Adipocyte (in vitro differentiated cells): ENCODE measurements at regions not wholly inside any gene's neighbourhood (a gene's known extent, or its start where the extent isn't known, plus 50 kb on each side); places are given as distances from the start of the nearest gene placed in this dataset.
A peak's percentile ranks its signal among the peaks of the same experiment; 100 is the strongest.

ENCODE experiments used
- DNase-seq: peaks from one replicate; pipeline ENCODE4 v3.0.0-alpha.2; 2015; ENCODE audit warnings: low read depth
- H3K27me3 ChIP-seq: replicated peaks from 2 replicates; pipeline ENCODE4 v1.7.0; 2013; ENCODE audit warnings: mild to moderate bottlenecking, low read length, moderate library complexity; ENCODE audit not compliant: control insufficient read depth, insufficient read depth
- H3K36me3 ChIP-seq: 2 replicates; pipeline ENCODE4 v1.7.0; 2013; ENCODE audit warnings: low read length, mild to moderate bottlenecking, moderate library complexity; ENCODE audit not compliant: control insufficient read depth, insufficient read depth, severe bottlenecking
- H3K4me1 ChIP-seq: 2 replicates; pipeline ENCODE4 v1.7.0; 2013; ENCODE audit warnings: mild to moderate bottlenecking, low read length, moderate library complexity; ENCODE audit not compliant: control insufficient read depth, insufficient read depth
- H3K4me3 ChIP-seq: 2 replicates; pipeline ENCODE4 v1.7.0; 2013; ENCODE audit warnings: mild to moderate bottlenecking, low read length, moderate library complexity
- H3K9ac ChIP-seq: 2 replicates; pipeline ENCODE4 v1.7.0; 2013; ENCODE audit warnings: mild to moderate bottlenecking, low read length, moderate library complexity
- H3K9me3 ChIP-seq: 2 replicates; pipeline ENCODE4 v1.7.0; 2013; ENCODE audit warnings: mild to moderate bottlenecking, low read length, moderate library complexity; ENCODE audit not compliant: control insufficient read depth

DNA sequence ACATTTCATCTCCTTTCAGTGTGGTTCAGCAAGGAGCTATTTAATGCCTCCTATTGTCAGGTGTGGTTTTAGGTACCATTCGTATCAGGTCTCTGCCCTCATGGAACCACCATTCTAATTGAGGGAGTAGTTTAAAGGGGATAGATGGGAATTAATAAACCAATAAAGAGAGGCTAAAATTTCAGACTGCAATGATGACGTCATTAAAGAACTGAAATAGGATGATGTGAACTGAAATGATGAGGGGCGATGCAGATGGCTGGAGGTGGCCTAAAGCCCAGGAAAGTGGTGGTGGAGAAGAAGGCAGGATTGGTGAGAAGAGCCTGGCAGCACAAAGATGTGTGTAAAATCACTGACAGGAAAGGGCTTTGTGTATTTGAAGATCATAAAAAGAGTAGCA lies 148.9 kb upstream of the RBFOX1 start:
- no peaks in the 10 kb centered on the region for H3K27me3 ChIP-seq
- peaks cover 3% of the 10 kb centered on the region for H3K9me3 ChIP-seq
- DNase-seq = no peak
- no peak overlapping the region for H3K4me3 ChIP-seq
- H3K36me3 ChIP-seq = no peaks in the 10 kb centered on the region
- no peak overlapping the region for H3K9ac ChIP-seq
- no peaks in the 10 kb centered on the region for H3K4me1 ChIP-seq

- Histone ChIP-seq H3K9me3 (peaks cover 12% of the 10 kb centered on the region), H3K27me3 (no peaks in the 10 kb centered on the region), H3K36me3 (no peaks in the 10 kb centered on the region), H3K9ac (no peak overlapping the region), H3K4me1 (no peaks in the 10 kb centered on the region), H3K4me3 (no peak overlapping the region)
- DNase-seq = peak; percentile 1
These were observed 150.0 kb upstream of the RBFOX1 start for GRCh38 chr16:7182510-7183109.

GRCh38 chr16:7177875-7178274 lies 154.8 kb upstream of the RBFOX1 start:
- H3K27me3 ChIP-seq = no peaks in the 10 kb centered on the region
- DNase-seq = no peak

GRCh38 chr16:7171151-7171550 lies 161.5 kb upstream of the RBFOX1 start:
- DNase-seq = no peak
- no peaks in the 10 kb centered on the region for H3K9me3 ChIP-seq
- H3K4me3 ChIP-seq = no peak overlapping the region
- no peaks in the 10 kb centered on the region for H3K27me3 ChIP-seq
- no peaks in the 10 kb centered on the region for H3K36me3 ChIP-seq
- H3K4me1 ChIP-seq = no peaks in the 10 kb centered on the region
- no peak overlapping the region for H3K9ac ChIP-seq

More at GRCh38 chr16:7177875-7178274, 154.8 kb upstream of the RBFOX1 start:
- Histone ChIP-seq H3K9ac (no peak overlapping the region), H3K4me3 (no peak overlapping the region), H3K36me3 (no peaks in the 10 kb centered on the region), H3K4me1 (no peaks in the 10 kb centered on the region), H3K9me3 (peaks cover 12% of the 10 kb centered on the region)

DNA sequence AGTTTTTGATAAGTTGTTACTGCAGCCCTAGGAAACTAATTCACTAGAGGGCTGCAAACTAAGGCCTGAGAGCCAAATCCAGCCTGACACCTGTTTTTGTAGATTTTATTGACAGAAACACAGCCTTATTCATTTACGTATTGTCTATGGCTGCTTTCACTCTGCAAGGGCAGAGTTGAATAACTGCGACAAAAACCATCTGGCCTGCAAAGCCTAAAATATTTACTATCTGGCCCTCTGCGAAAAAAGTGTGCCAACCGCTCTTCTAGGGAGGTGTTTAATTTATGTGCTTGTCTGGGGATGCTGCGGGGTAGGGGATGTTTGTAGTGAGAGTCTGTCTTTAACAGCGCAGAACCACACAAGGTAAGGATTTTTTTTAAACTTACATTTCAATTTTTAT lies 165.0 kb upstream of the RBFOX1 start:
- no peaks in the 10 kb centered on the region for H3K36me3 ChIP-seq
- no peaks in the 10 kb centered on the region for H3K4me1 ChIP-seq

DNA sequence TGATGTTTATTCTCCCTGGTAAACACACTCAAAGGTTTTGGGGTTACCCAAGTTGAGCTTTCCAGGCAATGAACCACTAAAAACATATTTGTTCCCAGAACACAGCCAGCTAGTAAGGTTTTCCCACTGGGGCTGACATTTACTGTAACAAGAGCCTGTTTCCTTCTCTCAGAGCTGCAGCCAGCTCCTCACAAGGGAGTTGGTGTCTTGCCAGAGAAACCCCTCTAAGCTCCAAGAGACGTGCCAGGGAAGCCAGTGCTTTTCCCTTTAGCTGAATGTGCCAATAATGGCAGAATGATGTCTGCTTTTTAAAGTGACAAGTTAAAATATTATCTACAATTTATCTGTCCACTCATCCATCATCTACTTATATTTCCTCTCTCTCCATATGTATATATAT lies 170.8 kb upstream of the RBFOX1 start:
- H3K36me3 ChIP-seq = no peaks in the 10 kb centered on the region
- no peaks in the 10 kb centered on the region for H3K27me3 ChIP-seq
- H3K9ac ChIP-seq = no peak overlapping the region
- H3K4me3 ChIP-seq = no peak overlapping the region
- H3K4me1 ChIP-seq = no peaks in the 10 kb centered on the region
- DNase-seq = no peak
- H3K9me3 ChIP-seq = no peaks in the 10 kb centered on the region

More for the DNA sequence above, 165.0 kb upstream of the RBFOX1 start:
- Histone ChIP-seq H3K9ac (no peak overlapping the region), H3K9me3 (no peaks in the 10 kb centered on the region), H3K27me3 (no peaks in the 10 kb centered on the region), H3K4me3 (no peak overlapping the region)
- no peak for DNase-seq

DNA sequence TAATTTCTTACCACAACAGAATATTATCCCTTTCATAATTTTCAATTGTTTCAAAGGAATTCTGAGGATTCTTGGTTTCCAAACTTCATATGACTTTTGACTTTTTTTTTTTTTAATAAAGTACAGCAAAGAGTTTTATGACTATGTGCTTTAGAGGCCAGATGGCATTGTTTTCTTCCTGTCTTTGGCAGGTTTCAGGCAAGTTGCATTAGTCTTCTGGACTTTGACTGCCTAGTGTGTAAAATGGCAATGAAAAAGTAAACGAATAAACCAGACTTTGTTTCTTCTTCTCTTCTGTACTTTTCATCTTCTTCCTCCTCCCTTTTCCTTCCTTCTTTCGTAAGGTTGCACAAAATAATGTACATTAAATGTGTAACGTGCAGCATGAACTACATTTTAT lies 172.6 kb upstream of the RBFOX1 start:
- Histone ChIP-seq H3K36me3 (no peaks in the 10 kb centered on the region), H3K9me3 (no peaks in the 10 kb centered on the region), H3K9ac (no peak overlapping the region), H3K27me3 (no peaks in the 10 kb centered on the region), H3K4me1 (no peaks in the 10 kb centered on the region), H3K4me3 (no peak overlapping the region)
- no peak for DNase-seq

- no peaks in the 10 kb centered on the region for H3K4me1 ChIP-seq
- H3K9ac ChIP-seq = no peak overlapping the region
- H3K27me3 ChIP-seq = no peaks in the 10 kb centered on the region
- no peaks in the 10 kb centered on the region for H3K9me3 ChIP-seq
- DNase-seq = no peak
- no peak overlapping the region for H3K4me3 ChIP-seq
- H3K36me3 ChIP-seq = no peaks in the 10 kb centered on the region
These were observed 174.2 kb upstream of the RBFOX1 start for GRCh38 chr16:7158481-7158880.

GRCh38 chr16:7150230-7150629 lies 182.4 kb upstream of the RBFOX1 start:
- Histone ChIP-seq H3K9me3 (no peaks in the 10 kb centered on the region), H3K27me3 (no peaks in the 10 kb centered on the region), H3K36me3 (no peaks in the 10 kb centered on the region), H3K4me3 (no peak overlapping the region), H3K4me1 (no peaks in the 10 kb centered on the region), H3K9ac (no peak overlapping the region)
- no peak for DNase-seq

- Histone ChIP-seq H3K27me3 (no peaks in the 10 kb centered on the region), H3K36me3 (no peaks in the 10 kb centered on the region), H3K9ac (no peak overlapping the region), H3K4me3 (no peak overlapping the region), H3K9me3 (no peaks in the 10 kb centered on the region), H3K4me1 (no peaks in the 10 kb centered on the region)
- DNase-seq = no peak
These were observed 184.0 kb upstream of the RBFOX1 start for GRCh38 chr16:7148606-7149005.

- Histone ChIP-seq H3K4me1 (no peaks in the 10 kb centered on the region), H3K9ac (no peak overlapping the region), H3K9me3 (no peaks in the 10 kb centered on the region), H3K36me3 (no peaks in the 10 kb centered on the region), H3K27me3 (no peaks in the 10 kb centered on the region), H3K4me3 (no peak overlapping the region)
- DNase-seq = no peak
These were observed 191.7 kb upstream of the RBFOX1 start for GRCh38 chr16:7140899-7141298.
